HG03439 (cell line): ENCODE measurements at regions not wholly inside any gene's neighbourhood (a gene's known extent, or its start where the extent isn't known, plus 50 kb on each side); places are given as distances from the start of the nearest gene placed in this dataset.

Experiments used
- ATAC-seq: cut with Tn5 transposase; IDR thresholded peaks from one replicate; pipeline ENCODE4 v1.9.1; 2021; ENCODE audit warnings: mild to moderate bottlenecking, moderate library complexity; ENCODE audit not compliant: unreplicated experiment

DNA sequence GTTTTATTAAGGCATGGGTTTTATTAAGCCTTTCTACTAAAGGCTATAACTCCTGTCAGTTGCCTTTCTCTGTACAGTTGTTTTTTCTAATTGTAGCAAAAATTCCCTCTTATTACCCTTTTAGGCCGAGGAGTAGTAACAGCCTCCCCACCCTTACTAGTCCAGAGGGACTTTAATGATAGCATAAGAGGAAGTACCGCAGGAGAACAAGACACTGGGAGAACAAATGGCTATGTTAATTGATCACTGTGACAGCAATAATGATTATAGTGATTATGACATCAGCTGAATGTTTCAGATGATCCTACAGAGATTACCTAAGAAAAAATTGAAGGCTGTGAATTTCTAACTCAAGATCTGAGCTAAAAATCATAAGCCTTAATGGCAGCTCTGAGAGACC, 383.0 kb upstream of the PTBP2 start:
- no peak for ATAC-seq

DNA sequence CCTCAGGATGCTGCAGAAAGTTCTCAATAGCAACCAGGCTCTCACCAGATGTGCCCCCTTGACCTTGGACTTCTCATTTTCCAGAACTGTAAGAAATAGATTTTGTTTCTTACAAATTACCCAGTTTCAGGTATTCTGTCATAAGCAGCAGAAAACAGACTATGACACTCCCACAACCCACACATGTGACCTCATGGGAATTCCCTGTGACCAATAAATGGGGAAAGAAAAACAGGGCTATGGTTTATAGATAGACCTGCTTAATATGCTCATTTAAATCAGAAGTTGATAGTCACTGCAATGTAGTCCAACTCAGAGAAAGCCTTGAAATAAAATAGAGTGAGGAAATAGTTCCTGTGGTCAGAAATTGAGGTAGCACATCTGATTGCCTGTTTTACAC, 380.9 kb upstream of the PTBP2 start:
- ATAC-seq, result no peak

- ATAC-seq, result no peak
Measured at GRCh38 chr1:96346719-96347118, 374.9 kb upstream of the PTBP2 start.

DNA sequence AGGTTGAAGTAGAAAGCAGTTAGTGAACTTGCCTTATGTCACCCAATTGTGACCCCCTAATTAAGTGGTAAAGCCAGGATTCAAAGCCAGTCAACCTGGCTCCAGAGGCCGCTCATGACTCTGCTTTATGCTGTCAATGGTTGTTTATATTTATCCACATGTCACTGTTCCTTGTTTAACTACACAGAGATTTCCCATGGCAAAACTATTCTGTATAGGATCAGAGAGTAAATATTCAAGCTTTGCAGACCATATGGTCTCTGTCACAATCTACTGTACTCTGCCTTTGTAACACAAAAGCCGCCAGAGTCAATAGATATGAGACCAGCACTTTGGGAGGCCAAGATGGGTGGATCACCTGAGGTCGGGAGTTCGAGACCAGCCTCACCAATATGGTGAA, 371.7 kb upstream of the PTBP2 start:
- no peak for ATAC-seq

DNA sequence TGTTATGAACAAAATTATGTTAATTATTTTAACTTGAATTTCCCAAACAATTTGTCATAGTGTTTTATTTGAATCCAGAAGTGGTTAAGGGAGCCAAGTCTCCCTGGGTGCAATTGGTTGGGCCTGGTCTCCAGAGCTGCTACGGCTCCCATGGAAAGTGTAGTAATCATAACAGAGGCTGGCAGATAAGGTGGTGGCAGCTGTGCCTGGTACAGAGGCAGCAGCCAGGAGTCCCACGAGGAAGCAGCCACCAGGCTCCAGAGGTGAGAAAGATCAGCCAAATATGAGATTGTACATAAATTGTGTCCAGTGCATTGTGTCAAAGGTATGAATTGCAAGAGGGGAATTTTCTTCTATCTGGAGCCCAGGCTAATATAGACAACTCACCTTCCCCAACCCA, 368.9 kb upstream of the PTBP2 start:
- no peak for ATAC-seq

DNA sequence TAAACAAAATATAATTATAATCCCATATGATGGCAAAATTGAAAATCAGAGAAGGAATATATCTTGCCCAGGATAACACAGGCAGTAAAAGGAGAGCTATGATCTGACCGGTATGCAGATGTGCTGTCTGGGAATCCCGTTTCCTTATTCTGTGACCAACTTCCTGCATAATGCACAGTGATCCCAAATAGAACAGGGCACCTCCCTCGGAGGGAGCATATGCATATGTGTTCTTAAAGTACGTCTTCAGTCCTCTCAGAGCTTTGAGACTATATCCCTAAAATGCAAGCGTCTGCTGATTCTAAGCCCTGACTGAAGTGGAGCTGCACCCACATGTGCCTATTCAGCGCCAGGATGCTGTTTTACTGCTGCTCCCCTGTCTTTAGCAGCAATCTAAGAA, 366.1 kb upstream of the PTBP2 start:
- no peak for ATAC-seq

GRCh38 chr1:96355961-96356360, 365.6 kb upstream of the PTBP2 start:
- ATAC-seq, result no peak

DNA sequence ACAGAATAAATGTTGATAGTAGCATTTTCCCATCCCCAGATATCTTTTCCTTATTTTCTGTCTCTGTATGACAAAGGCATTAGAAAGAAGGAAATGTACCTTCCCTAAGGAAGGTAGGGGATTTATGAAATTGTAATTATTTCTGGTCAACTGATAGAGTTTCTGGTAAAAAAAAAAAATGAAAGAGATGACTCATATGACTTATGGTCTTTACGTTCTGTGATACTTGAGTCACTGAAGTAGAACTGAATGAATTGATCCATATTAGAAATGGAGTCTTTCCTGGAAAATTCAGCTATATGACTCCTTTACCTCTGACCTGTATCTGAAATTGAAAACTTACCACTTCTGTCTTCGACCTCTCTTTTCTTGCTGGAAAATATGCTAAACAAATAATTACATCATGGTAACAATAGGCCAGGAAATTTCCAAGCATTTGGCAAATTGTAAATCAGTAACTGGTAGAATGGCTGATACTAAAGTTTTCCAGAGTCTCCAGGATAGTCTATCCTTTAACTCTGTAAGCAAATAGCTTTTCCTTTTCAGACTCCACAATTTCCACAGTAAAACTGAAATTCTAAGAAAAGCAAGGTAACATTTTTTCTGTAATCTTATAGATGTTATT, 364.3 kb upstream of the PTBP2 start:
- ATAC-seq, result no peak

DNA sequence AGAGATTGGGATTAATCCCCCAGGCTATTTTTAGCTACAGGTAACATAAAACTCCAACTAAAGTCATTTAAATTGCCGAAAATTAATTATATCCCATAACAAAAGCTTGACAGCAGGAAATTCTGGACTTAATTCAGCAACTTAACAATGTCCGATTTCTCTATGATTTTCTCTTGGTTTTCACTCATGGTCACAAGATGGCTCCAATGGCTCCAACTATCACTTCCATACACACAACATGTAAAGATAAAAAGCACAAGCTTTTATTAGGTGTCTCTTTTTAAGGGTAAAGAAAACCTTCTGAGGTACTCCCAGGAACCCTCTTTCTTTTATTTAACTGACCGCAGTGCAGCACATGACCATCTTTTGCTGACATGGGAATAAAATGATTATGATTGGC, 363.5 kb upstream of the PTBP2 start:
- ATAC-seq, result no peak

DNA sequence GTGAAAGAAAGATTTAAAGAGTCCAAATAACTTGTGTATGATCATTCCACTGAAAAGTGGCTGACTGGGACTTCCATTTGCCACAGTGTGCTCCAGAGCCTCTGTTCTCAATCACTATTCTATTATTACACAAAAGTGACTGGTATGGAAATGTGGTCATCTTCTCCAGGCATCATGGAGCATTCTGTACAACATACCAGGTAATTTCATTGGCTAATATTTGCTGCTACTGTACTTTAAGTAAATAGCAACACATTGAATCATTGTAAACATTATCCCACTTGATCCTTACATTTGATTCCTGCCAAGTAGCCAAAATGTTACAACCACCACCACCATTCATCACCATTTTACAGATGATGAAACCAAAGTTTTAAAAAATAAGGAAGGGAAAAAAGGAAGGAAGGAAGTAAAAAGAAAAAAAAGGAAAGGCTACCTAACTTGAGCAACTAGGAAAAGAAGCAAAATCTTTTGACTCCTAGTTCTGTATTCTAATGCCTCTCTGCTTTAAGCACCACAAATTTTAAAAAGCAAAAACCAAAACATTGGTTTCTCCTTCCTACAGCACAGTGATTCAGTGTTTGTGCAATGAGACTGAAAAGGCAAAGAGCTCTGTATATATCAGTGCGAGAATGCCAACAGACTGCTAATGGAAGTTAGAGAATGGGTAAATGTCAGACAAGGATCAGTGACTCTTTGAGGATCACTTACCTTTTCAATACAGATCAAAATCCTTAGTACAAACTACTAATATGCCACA, 361.4 kb upstream of the PTBP2 start:
- no peak for ATAC-seq

DNA sequence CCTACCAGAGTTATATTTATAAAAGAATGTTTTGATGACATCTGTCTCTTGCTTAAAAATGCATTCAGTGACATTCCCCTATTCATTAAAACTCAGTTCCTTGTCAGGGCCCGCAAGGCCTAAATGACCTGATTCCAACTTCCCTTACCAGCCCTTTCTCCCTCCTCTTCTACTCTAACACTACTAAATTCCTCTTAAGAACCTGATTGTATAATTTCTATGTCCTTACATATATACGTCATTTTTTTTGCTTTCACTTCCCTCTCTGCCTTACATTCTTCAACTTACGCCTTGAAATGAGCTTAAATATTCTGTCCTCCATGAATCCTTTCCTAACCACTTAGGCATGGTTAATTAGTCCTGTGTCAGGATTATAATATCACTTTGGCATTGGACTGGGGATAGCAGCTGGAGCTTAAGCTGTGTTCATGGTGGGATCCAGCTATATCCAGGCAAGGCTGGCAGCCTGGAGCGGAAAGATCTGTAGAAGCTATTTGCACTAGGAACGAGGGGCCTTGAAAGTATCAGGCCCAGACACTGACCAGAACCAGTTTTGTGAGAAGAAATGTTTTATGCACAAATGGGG, 360.2 kb upstream of the PTBP2 start:
- ATAC-seq, result no peak

GRCh38 chr1:96361961-96362360, 359.6 kb upstream of the PTBP2 start:
- ATAC-seq, result no peak

- no peak for ATAC-seq
Measured at GRCh38 chr1:96362623-96363022, 359.0 kb upstream of the PTBP2 start.

- no peak for ATAC-seq
Measured at GRCh38 chr1:96363826-96364225, 357.8 kb upstream of the PTBP2 start.

DNA sequence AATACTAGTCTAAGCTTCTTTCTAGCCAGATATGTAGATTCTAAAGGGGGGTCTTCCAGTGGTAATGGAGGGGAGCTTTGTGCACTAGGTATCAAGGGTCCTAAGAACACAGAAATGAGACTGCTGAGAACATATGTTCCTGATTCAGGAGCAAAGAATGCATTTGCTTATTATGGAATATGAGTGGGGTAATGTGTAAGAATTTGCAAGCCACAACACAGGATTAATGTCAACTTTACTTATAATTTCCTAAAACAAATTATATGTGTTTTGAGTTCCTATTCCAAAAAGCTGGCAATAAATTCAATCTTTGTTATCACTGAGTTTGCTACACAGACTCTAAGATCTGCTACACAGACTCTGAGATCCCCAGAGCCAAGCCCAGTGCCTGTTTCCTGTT, 357.0 kb upstream of the PTBP2 start:
- ATAC-seq, result no peak

- no peak for ATAC-seq
Measured at GRCh38 chr1:96365076-96365475, 356.5 kb upstream of the PTBP2 start.

- ATAC-seq, result no peak
Measured at GRCh38 chr1:96365596-96366390, 355.8 kb upstream of the PTBP2 start.

DNA sequence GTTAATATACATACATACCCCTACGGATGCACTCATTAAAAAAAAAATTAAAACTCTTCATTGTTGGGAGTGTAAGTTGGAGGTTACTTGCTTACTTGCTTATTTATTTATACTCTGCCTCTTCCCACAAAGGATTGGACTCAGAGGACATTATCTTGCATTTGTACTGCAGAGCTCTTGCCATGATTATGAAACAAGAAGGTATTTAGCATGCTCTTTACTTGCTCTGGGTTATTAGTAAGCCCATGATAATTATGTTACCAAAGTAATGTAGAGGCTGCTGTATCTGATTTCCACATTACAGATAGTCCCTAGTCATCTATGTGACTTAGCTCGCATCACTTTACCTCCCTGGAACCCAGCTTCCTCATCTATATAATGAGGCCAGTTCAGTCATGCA, 355.1 kb upstream of the PTBP2 start:
- ATAC-seq, result no peak

DNA sequence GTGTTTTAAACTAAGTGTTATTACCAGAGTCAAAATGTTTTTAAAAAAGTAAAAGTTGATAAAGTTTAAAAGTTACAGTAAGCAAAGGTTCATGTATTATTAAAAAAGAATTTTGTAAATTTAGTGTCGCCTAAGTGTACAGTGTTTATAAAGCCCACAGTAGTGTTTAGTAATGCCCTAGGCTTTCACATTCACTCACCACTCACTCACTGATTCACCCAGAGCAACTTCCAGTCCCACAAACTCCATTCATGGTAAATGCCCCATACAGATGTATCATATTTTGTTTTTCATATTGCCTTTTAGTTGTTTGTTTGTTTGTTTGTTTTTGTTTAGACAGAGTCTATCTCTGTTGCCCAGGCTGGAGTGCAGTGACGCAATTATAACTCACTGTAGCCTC, 353.8 kb upstream of the PTBP2 start:
- ATAC-seq, result no peak

- no peak for ATAC-seq
Measured at GRCh38 chr1:96370757-96371156, 350.8 kb upstream of the PTBP2 start.

DNA sequence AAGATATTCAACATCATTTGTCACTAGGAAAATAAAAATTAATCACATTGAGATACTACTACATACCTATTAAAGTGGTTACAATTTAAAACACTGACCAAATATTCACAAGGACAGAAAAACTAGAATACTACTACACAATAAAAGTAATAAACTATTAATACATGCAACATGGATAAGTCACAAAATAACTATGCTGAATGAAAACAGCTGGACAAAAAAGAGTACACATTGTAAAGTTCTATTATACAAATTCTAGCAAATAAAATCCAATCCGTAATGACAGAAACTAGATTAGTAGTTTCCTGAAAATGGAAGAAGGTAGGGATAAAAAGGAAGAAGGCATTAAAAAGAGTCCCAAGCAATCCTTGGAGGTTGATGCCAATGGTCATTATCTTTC, 348.7 kb upstream of the PTBP2 start:
- no peak for ATAC-seq
